Mesothelial cell of epicardium (in vitro differentiated cells): ENCODE measurements at regions not wholly inside any gene's neighbourhood (a gene's known extent, or its start where the extent isn't known, plus 50 kb on each side); places are given as distances from the start of the nearest gene placed in this dataset.

ENCODE experiments used
- DNase-seq, 2 experiments: peaks; one replicate each; pipeline ENCODE4 v3.0.0; 2021; ENCODE audit warnings: low spot score in 2 of 2; ENCODE audit not compliant: unreplicated experiment in 2 of 2
- H3K27ac Mint-ChIP-seq: 2 replicates; pipeline ENCODE4 v1.8.0; 2021; ENCODE audit warnings: mixed read lengths
- H3K27me3 Mint-ChIP-seq: 2 replicates; pipeline ENCODE4 v1.8.0; 2021; ENCODE audit warnings: low read depth, mixed read lengths
- H3K36me3 Mint-ChIP-seq: 2 replicates; pipeline ENCODE4 v1.8.0; 2021; ENCODE audit warnings: mixed read lengths
- H3K4me1 Mint-ChIP-seq: 2 replicates; pipeline ENCODE4 v1.8.0; 2021; ENCODE audit warnings: mixed read lengths
- H3K4me3 Mint-ChIP-seq: 2 replicates; pipeline ENCODE4 v1.8.0; 2021; ENCODE audit warnings: mild to moderate bottlenecking, moderate library complexity, mixed read lengths
- H3K9me3 Mint-ChIP-seq: 2 replicates; pipeline ENCODE4 v1.8.0; 2021; ENCODE audit warnings: mixed read lengths
- TF ChIP-seq, protein P1 (sequence below): fragments of 200-600 bp; sonication (generic); IDR thresholded peaks from one replicate; pipeline ENCODE4 v1.5.0; 2021; ENCODE audit warnings: antibody characterized with exemption; ENCODE audit not compliant: unreplicated experiment

DNA sequence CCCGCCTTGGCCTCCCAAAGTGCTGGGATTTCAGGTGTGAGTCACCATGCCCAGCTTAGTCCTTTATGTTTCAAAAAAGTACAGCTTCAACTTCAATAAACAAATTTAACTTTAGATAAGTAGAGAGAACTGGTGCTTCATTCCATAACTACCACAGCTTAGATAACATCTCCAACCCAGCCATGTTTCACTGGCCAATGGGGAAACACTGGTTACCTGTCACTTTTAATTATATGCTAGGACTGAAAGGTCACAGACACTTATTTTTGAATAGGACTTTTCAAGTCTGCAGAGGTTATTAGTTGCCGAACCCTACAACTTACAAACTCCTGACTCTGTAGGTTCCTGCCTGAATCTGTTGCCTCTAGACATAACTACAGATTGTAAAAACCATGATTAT, 56.5 kb upstream of the ST6GALNAC3 start:
- TF ChIP-seq, protein P1, sequence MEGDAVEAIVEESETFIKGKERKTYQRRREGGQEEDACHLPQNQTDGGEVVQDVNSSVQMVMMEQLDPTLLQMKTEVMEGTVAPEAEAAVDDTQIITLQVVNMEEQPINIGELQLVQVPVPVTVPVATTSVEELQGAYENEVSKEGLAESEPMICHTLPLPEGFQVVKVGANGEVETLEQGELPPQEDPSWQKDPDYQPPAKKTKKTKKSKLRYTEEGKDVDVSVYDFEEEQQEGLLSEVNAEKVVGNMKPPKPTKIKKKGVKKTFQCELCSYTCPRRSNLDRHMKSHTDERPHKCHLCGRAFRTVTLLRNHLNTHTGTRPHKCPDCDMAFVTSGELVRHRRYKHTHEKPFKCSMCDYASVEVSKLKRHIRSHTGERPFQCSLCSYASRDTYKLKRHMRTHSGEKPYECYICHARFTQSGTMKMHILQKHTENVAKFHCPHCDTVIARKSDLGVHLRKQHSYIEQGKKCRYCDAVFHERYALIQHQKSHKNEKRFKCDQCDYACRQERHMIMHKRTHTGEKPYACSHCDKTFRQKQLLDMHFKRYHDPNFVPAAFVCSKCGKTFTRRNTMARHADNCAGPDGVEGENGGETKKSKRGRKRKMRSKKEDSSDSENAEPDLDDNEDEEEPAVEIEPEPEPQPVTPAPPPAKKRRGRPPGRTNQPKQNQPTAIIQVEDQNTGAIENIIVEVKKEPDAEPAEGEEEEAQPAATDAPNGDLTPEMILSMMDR: no peak
- Mint-ChIP-seq H3K4me1 (peaks cover 18% of the 10 kb centered on the region), H3K9me3 (no peaks in the 10 kb centered on the region), H3K27me3 (no peaks in the 10 kb centered on the region), H3K36me3 (no peaks in the 10 kb centered on the region), H3K4me3 (no peak overlapping the region), H3K27ac (no peak overlapping the region)
- no peak for DNase-seq

DNA sequence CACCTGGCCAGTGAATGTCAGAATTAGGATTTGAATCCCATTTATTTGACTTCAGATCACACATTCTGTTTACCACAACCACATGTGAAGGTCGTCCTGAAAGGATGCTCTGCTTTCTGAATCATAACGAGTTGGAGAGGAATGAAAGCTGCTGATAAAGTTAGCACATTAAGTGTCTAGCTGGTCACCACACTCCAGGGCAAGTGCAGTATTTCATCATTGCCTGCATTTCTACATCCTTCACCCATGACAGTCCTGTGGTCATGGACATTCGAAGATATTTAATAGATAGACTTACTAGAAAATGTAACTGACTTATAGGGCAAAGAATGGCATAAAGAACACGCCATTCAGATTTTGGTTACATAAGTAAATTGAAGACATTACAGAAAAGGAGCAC, 52.7 kb upstream of the ST6GALNAC3 start:
- TF ChIP-seq, protein P1: no peak
- peaks cover 32% of the 10 kb centered on the region for H3K4me1 Mint-ChIP-seq
- H3K27ac Mint-ChIP-seq: no peak overlapping the region
- H3K9me3 Mint-ChIP-seq: no peaks in the 10 kb centered on the region
- H3K27me3 Mint-ChIP-seq: no peaks in the 10 kb centered on the region
- DNase-seq: no peak
- H3K36me3 Mint-ChIP-seq: no peaks in the 10 kb centered on the region
- H3K4me3 Mint-ChIP-seq: no peak overlapping the region

DNA sequence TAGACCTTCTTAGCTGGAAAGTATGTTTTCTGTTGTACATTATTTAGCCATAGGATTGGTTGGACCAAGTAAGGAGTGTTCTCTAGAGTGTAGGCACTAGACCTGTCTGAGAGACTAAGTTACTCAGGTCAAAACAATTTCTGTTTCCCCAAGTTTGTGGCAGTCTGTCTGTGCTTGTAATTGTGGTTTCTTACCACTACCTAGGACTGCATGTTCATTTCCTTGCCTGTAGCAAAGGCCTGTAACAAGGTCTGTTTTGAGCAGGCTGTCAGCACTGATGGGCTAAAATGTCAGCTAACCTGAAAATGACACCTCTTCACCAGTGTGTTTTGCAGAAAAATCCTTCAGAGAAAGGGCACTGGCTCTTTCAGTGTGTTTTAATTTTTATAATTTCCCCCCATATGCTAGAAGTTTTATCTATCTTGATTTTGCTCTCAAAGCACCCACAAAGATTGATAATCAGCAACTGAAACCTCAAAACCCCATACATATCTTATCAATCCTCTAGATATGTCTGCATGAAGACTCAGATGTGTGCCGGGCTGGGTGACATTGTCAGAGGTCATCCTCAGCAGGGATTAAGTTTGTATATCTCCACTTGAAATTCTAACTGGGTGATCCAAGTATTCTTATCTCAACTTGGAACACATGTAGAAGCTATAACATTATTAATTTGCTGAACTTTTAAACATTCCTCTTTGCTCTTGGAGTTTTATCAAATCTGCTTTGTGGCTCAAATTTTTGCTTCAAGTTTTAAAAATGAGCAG, 50.7 kb upstream of the ST6GALNAC3 start:
- Mint-ChIP-seq H3K9me3 (peaks cover 5% of the 10 kb centered on the region), H3K4me1 (peaks cover 32% of the 10 kb centered on the region), H3K27me3 (no peaks in the 10 kb centered on the region), H3K27ac (peak overlapping the region; percentile 72), H3K4me3 (no peak overlapping the region), H3K36me3 (no peaks in the 10 kb centered on the region)
- TF ChIP-seq, protein P1: no peak
- no peak for DNase-seq
